Activated CD4-positive, alpha-beta T cell treated with anti-CD3 and anti-CD28 coated beads, Interleukin-2, amount 50 U/mL, for 1 hour (primary cell): ENCODE measurements at regions not wholly inside any gene's neighbourhood (a gene's known extent, or its start where the extent isn't known, plus 50 kb on each side); places are given as distances from the start of the nearest gene placed in this dataset.
A peak's percentile ranks its signal among the peaks of the same experiment; 100 is the strongest.
"Not testable (repeated sequence)": the region's sequence is repeated elsewhere in the genome, so short reads cannot be mapped to it uniquely, and the experiment has no call there.

Source experiments
- DNase-seq: peaks from one replicate; pipeline ENCODE4 v3.0.0-alpha.2; 2020

DNA sequence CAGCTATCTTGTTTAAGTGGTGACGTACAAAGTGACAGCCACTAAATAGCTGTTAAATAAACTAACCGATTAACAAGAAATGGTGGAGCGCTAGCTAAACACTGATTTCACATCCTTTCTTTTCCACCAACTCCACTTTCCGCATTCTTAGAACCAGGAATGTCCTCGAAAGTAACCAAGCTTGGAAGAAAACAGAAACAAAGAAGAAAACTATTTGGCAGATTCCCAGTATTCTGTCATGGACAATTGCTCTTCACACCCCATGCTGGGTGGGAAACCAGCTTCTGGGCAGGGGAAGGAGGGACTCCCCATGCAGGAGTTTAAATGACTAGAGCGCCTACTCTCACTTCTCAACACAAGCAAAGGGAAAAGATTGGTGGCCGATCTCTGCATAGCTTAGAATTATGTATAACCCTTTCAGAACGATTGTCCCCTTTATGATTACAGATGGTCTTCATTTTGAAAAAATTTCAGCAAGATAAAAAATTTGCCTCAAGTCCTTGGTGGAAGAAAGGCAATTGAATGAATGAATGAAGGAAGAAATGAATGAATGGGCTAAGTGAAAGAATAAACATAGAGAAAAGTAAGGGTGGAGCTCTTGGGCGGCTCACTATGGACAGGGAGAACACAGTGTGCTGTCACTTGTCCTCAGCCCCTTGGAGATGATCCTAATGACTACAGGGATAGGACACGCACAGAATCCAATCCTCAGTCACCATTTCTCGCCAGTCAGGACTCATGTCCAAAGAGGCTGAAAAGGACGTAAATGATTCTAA lies 148.7 kb upstream of the NEDD9 start:
- no peak for DNase-seq

DNA sequence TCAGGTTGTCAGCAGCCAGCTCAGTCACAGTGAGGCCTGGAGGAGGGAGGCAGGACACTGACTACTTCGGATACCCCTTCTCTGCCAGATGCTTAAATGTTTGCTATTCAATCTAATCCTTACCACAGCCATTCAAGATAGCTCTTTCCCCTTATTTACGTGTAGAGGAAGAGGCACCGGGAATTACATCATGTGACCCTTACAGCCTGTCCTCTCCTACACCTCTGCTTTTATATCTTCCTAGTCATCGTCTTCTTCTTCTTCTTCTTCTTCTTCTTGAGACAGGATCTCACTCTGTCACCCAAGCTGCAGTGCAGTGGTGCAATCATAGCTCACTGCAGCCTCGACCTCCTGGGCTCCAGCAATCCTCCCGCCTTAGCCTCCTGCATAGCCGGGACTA lies 148.1 kb upstream of the NEDD9 start:
- no peak for DNase-seq

DNA sequence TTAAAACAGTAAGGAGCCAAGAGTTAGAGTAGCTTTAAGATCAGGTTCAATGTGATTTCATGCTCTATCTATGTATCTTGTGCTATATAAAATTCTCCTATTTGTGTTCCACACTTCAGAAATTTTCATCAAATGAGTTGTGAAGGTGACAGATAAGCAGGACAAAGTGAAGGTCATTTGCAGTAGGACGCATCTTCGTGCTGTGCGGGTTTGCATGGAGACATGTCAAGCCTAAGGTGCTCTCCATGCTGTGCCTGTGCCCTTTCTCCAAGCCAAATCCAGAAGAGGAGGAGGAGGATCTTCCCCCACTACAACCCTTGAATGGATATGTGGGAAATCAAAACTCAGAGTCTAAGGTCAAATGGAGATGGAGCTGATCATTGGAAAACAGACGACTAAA lies 147.3 kb upstream of the NEDD9 start:
- no peak for DNase-seq

DNA sequence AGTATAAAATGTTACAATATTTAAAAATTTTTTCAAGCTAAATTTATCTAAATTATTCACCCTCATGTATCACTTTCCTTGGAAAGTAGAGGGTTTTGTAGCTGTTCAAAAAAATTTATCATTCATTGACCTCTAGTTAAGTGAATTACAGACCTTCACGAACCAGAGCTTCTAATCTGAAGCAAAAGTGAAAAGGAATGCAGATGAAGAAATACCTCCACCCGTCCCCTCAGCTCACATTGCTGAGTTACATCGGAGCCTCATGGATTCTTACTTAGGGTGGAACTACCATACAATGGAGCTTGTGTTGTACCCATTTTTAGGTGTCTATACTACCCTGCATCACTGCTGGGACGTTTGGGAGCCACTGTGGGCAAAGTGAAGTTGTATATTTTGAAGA lies 146.2 kb upstream of the NEDD9 start:
- no peak for DNase-seq

DNA sequence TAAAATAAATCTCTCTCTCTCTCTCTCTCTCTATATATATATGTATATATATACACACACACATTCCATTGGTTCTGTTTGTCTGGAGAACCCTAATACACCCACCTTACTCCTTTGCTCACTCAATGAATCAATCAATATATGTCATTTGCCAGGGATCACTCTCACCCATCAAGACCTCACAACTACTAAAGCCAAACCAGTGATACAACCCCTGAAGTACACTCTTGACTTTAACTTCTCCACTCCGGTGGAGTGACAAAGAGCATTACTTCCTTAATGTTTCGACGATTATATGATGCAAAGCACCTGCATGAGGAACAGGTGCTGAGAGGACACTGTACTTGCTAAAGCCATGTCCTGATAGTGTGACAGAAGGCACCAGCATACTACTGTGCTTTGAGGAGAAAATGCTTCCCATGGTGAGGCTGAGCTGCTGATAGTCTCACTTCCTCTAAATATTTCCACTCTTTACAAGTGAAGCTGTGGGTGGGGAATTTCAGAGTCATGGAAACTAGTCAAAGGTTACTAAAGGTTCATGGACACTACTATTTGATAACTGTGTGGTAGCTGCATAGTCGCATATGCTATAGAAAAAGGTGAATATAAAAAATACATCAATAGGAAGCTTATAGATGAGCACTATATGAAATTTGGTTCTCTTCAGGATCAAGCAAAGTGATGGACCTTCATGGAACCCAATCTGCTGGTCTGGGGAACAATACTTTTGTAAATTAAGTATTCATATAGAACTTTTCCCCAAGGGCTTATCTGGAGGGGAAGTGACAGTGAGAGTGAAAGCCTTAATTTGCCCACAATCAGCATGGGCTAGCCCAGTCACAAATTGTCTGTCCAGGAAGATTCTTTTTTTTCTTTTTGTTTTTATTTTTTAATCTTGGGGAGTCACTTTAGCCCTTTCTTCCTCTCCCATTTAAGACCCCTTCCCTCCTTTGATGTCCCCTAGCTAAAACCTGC lies 141.9 kb upstream of the NEDD9 start:
- DNase-seq = no peak

DNA sequence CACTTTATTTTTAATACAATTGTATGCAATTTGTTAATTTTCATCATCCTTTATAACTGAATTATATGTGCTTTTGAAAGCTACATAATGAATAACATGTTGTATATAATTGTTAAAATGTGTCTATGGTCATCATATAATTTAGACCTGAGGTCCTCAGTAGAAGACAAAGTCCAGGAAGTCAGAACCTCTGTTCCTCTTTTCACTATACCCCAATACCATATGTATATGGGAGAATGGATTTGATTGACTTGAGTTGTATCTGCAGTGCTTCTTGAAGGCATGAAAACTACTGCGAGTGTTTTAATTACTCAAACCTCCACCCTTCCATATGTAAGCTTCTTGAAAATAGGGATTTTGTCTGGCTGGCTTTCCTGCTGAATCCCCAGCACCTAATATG lies 140.7 kb upstream of the NEDD9 start:
- DNase-seq = no peak

DNA sequence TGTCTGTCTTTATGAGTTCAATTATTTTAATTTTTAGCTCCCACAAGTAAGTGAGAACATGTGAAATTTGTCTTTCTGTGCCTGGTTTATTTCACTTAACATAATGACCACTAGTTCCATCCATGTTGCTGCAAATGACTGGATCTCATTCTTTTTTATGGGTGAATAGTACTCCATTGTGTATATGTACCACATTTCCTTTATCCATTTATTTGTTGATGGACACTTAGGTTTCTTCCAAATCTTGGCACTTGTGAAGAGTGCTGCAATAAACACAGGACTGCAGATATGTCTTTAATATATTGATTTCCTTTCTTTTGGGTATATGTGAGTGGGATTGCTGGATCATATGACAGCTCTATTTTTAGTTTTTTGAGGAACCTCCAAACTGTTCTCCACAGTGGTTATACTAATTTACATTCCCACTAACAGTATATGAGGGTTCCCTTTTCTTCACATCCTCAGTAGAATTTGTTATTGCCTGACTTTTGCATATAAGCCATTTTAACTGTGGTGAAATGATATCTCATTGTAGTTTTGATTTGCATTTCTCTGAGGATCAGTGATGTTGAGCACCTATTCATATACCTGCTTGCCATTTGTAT lies 139.8 kb upstream of the NEDD9 start:
- not testable (repeated sequence) for DNase-seq

DNA sequence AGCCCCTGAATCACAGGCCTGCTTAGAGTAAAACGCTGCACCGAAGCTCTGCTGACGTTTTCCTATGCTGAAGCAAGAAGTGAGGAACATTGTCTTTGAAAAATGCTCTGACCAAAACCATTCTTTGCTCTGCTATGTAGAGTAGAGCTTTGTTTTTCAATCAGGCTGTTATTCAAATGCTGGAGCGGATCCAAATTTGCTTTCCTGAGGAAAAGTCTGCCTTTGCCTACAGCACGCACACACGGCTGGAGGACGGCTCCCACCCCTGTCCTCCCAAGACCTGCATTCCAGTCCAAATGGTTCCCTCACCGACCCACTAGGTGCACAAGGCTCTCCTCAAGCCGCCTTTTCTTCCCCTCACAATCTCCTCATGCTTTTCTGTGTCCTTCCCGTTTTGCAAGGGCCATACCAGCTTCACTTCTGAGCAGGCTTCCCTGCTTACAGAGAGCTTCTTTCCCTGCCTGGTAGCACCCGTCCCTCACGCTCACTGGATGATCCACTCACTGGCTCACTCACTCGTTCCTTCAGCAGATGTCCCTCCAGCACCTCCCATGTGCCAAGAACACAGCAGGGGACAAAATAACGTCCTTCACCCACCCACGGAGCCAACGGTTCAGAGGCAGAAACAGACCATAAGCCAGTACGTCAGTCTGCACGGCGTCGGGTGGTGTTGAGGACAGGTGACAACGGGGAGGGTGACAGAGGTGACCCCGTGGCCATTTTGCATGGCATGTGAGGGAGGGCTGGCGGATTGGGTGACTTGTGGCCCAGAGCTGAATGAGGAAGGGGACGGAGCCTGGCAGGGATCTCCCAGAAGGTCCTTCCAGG lies 137.9 kb upstream of the NEDD9 start:
- DNase-seq = no peak

DNA sequence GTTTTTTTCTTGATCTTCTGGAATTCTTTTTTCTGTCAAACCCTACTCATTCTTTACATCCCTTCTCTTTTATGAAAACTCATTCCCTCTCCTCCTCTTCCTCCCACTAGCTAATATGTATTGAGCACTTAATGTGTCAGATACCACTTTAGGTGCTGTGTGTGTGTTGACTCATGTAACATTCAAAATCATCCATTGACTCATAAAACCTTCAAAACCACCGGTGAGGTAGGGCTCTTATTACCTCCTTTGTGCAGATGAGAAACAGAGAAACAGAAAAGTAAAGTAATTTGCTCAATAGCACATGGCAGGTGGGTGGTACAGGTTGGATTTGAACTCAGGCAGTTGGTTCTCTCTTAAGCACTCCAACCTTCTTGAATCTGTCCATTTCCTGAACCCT lies 136.3 kb upstream of the NEDD9 start:
- no peak for DNase-seq

DNA sequence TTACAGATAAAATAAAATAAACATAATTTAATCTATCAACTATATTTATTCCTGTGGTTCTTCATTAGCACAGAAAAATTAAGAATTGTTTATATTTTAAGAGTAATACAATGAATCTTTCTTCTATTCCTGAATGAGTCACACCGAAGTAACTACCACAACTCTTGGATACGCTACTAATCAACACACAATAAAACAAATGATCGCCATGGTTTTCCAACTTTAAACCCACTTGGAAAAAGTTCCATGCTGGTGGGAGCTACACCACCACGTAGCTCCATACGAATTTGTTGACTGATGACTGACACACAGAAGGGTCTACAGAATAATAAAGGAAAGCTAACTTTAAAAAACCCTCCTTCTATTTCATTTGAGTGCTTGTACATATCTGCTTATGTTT lies 135.8 kb upstream of the NEDD9 start:
- DNase-seq = no peak

DNA sequence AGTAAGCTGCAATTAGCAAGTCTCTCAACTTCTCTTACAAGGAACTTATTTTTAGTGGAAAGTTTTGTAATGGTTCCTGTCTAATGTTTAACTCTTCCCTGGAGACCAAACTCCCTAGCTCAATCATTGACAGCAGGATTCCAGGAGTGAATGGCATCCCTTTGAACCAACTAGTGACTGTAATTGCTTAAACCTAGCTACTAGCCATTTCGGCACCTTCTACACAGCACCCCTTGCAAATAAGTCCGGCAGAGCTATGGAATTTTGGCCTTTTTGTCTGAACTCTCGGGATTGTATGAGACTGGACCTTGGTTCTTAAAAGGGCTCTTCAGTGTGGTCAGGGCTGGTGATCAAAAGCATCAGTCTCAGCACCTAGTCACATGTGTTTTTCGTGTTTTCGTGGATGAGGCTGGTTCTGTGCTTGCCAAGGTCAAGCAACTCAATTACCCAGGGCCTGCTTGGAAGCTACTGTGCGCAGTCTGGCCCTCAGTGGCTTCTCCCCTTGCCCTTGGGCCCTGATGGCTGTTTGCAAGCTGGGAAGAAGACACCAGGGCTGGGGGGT lies 135.3 kb upstream of the NEDD9 start:
- no peak for DNase-seq

DNA sequence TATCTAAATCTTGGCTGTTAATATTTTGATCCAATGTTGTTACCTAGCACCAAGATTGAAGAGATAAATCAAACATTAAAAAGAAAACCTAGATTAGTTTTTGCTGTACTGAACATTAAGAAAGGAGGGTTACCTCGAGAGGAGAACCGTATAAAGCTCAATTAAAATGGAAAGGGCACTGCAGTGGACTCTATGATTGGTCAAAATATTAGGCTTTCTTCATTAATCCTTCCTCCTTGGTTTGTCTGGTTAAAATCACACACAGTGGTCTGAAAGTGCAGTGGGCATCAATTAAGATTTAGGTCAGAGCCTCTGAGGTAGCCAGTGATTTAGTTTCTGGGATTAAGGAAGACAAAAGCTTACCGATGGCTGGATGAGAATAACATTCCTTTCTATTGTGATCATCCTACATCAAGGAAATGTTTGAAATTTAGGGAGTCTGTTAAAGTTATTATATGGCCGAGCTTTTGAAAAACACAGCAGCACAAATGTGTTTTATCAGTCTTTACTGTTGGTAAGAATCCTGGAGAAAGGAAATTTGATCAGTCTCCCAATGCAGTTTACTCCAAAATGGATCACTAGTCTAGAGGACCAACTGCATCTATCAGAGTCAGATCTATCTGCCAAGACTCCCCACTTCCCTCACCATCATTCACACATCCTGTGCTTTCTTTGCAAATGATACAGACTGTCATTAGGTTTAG lies 134.6 kb upstream of the NEDD9 start:
- no peak for DNase-seq

DNA sequence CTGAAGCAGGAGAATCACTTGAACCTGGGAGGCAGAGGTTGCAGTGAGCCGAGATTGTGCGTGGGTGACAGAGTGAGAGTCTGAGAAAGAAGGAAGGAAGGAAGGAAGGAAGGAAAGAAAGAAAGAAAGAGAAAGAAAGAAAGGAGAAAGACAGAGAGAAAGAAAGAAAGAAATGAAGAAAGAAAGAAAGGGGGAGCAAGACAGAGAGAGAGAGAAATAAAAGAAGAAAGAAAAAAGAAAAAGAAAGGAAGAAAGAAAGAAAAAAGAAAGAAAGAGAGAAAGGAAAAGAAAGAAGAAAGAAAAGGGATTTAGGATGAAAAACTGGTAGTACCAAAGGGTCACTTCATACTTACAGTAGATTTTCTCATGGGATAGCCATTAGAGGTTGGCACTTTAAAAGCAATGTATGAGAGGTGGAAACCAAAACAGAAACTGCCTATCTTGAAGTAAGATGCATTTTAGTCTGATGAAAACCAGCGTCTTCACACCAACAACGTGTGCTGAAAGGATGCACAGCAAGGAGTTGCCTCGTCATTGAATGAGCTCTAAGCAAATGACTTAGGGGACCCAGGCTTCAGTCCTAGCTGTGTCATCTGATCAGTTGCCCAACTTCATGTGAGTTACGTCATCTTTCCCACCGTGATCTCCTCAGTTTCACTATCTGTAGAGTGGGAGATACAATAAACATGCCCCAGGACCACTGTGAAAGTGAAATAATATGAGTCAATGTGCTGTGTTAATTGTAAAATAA lies 133.9 kb upstream of the NEDD9 start:
- peak; percentile 4 for DNase-seq

DNA sequence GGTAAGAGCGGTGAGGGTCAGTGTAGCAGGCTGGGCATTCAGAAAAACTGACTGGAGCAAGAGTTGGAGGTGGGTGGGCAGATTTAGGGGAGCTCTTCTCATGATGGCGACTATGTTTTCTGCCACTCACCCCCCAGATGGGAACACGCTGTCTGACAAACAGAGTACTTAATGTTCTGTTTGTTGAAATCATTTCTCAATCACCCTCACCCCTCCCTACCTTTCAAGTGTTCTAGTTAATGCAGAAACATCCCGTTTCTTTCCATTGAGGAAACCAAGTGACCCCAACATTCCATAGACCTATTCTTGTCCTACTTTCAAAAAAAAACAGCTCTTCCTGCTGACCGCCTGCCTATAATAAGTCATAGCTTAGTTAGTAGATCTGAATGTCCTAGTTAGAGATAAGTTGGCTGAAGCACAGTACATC lies 132.5 kb upstream of the NEDD9 start:
- no peak for DNase-seq

DNA sequence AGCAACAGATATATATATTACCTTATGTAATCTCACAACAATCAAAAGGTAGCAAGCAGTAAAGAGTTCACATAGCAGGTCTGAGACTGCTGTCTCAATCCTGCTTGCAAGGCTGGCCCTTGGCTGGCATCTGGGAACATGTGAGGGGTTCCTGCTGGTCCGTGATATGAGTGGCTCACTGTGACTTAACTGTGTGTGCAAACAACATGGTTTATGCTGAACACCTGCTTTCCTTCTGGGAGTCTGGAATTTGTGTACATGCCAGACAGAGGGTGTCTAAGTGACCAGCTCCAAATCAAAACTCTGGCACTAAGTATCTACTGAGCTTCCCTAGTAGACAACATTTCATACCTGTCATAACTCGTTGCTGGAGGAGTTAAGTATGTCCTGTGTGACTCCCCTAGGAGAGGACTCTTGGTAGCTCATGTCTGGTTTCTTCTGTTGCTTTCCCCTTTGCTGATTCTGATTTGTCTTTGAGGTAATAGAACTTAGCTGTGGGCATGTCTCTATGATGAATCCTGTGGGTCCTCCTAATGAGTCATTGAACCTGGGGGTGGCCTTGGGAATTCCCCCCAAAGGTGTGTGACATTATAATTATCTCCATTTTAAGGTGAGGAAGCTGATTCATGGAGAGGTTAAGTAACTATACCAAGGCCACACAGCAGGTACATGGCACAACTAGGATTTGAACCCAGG lies 131.6 kb upstream of the NEDD9 start:
- DNase-seq = no peak

DNA sequence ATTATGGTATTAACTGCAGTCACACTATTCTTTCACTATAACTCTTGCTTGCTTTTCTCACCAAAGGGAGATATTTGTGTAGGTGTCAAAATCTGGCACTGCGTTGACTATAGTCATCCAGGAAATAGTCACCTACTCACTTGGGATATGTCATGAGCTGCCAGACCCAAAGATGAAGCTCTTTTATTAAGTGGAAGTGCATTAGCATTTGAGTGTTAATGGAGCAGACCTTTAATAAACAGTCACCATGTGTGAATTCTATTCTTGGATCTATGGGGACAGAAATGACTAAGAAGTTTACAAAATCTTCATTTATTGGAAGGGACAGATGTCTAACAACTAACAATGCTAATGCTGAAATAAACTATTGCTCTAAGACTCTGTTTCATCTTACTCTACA lies 130.1 kb upstream of the NEDD9 start:
- DNase-seq = no peak

DNA sequence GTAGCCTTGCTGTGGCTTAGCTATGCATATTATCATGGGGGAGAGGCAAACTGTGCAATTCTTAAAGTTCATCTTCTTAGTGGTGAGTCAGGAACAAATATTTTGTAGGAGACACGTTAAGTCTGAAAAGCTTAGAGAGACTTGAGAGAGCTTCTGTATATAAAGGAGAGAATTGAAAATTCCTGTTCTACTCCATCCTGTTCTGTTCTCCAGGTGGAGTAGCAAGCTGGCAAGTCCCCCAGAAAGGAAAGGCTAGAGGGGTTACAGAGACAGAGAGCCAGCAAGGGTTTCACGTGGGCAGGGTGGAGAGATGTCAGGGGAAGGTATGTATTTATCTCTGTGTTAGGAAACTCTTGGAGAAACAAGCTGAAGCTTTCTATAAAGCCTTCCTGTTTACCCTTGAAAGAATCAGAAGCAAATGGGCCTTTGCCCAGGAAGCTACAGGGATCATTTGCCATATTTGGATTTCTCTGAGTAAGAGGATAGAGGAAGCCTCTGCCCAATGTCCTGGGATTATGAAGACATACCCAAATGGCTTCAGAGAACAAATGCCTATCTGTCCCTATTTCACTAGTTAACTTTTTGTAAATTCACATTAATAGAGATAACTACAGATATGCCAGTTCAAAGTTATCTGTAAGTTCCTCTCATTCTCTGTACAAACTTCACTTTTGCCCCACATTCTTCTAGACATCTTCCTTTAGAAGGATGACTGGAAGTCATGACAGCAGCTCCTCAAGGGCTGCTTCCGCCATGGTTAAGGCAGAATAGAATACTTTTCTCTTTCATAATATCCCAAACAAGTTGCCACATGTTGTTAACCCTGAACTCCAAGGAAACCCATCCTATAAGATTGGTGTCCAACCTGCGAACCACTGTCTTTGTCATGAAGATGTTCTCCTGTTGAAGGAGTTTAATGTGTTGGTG lies 126.7 kb upstream of the NEDD9 start:
- no peak for DNase-seq

DNA sequence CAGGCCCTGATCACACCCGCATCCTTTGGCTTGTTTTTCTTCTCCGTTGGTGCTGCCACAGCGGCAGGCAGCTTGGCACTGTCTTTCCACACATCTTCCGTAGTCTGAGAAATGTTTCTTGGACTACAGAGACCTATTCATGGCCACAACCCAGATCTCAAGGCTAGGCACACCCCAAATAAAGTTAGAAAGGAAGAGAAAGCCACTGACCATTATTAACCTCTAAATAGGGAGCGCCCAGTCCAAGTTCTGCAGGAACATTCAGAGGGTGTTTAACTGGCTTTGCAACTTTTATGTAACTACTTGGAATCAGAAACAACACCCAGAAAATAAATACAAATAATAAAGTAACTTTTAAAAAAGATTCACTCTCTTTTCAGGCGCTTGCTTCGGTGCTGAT lies 124.8 kb upstream of the NEDD9 start:
- DNase-seq = no peak
